Mucosa of gallbladder (tissue), 1 donor: ENCODE measurements at regions not wholly inside any gene's neighbourhood (a gene's known extent, or its start where the extent isn't known, plus 50 kb on each side); places are given as distances from the start of the nearest gene placed in this dataset.
A peak's percentile ranks its signal among the peaks of the same experiment; 100 is the strongest.
"Not testable (repeated sequence)": the region's sequence is repeated elsewhere in the genome, so short reads cannot be mapped to it uniquely, and the experiment has no call there.

Source experiments
- DNase-seq: peaks from one replicate; pipeline ENCODE4 v3.0.0-alpha.2; 2020; ENCODE audit warnings: low spot score
- donor health status: DM: no; HTN: no; CAD: no.

DNA sequence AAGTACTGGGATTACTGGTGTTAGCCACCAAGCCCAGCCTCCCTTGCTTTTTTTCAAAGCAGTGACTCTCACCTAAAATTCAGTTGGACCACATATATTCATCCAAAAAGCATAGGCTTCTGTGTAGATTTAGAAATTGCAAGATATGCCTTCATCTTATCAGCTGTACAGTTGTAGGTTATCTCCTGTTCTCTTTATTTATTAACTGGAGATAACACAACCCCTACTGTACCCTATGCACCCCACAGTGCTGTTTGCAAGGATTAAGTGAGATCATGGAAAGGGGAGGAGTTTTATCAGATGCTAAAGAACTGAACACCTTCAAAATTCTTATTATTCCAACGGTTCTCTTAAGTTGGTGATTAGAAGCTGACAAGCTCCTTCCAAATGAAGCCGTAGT lies 164.4 kb upstream of the JARID2 start:
- no peak for DNase-seq

DNA sequence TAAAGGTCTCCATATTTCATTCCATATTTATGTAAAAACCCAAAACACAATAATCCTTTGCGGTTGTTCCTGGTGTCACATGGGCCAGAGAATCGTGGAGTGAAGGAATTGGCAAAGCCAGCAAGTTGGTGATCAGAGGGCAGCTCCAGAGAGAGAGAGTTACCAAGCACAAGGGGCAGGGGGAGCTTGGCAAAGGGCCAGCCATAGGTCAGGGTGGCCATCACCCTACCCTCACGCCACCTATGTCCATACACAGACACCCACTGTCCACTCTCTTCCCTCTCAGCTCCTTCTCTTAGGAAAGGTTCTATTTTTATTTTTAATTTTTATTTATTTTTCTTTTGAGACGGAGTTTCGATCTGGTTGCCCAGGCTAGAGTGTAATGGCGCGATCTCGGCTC lies 163.2 kb upstream of the JARID2 start:
- DNase-seq: no peak

DNA sequence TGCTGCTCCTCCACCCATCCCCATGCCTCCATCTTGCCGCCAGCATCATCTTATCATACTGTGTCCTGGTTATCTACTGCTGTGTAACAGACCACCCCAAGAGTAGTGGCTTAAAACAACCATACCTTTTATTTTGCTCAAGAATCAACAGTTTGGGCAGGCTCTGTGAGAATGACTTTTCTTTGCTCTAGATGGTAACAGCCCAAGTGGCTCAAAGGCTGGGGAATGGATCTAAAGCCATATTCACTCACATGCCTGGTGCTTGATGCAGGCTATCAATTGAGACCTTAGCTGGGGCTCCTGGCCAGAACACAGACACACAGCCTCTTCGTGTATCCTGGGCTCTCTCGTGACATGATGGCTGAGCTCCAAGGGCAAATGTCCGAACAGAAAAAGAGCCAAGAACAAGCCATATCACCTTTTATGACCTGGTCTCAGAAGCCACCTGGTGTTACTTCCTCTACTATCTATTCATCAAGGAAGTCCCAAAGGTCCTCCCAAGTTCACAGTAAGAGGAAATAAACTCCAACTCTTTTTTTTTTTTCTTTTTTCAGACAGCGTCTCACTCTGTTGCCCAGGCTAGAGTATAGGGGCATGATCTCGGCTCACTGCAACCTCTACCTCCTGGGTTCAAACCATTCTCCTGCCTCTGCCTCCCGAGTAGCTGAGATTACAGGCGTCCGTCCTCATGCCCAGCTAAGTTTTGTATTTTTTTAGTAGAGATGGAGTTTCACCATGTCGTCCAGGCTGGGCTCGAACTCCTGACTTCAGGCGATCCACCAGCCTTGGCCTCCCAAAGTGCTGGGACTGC lies 159.3 kb upstream of the JARID2 start:
- peak; percentile 20 for DNase-seq

DNA sequence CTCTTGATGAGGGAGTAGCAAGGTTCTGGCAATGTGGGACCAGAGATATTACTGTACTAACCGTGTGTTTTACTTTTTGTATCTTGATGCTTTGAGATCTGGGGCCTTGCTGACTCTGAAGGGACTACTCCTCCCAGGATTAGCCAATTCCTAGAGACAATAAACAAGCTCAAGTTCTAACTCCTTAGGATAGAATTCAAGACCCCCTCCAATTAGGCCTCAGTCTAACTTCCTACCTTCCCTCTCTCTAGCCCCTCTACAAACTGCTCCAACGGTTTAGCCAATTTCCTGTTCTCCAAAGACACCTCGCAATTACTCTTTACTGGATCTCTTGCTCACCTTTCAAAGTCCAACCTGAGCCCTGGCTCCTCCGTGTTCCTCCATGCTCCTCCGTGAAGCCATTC lies 158.7 kb upstream of the JARID2 start:
- no peak for DNase-seq

DNA sequence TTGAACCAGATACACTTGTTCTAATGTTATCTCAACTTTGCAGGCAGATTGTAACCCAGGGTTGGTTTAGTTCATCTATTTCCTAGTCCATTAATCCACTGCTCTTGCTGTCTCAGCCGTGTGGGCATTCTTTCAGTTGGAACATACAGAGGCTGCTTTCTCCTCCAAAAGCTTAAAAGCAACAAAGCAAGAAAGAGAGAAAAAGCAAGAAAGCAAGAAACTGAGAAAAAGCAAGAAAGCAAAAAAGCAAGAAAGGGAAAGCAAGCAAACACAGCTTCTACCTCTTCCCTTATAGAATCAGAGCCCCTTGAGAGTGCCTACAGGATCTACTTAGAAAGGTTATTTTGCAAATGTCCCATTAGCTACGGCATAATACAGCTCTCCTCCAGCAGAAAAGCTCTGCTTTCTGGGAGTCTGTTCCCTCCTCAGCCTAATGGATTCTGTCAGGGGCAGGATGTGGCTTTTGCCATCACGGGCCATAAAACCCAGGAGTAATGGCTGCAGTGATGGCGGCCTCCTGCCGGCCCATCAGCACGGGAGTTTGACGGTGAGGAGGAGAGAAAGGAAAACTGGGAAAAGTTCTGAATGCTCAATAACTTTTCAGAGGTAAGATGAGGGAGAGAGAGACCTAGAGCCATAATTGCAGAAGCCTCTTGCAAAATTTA lies 156.8 kb upstream of the JARID2 start:
- no peak for DNase-seq

DNA sequence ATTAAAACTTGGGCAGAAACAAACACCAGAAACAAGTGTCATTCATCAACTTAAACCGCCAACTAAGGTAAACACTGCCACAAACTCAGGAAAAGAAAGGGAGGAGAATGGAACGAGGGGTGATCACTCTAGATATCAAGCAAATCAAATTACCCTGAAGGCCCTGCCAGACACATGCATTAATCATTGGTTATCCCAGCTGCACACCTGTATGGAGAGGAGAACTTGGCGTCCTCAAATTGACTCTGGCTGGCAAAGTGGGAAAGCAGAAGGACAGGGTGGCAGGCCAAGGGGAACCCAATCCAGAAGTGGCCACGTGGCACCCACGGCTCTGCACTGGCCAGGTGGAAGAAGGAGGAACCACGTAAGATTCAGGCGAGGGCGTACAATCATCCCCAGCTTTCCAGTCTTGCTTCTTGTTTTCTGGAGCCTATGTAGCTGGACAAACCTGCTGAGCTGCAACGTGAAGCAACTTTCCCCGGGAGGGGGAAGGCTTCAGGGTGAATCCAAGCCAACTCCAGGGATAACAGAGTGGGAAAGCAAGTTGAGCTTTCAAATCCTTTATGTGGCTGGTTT lies 156.2 kb upstream of the JARID2 start:
- no peak for DNase-seq

DNA sequence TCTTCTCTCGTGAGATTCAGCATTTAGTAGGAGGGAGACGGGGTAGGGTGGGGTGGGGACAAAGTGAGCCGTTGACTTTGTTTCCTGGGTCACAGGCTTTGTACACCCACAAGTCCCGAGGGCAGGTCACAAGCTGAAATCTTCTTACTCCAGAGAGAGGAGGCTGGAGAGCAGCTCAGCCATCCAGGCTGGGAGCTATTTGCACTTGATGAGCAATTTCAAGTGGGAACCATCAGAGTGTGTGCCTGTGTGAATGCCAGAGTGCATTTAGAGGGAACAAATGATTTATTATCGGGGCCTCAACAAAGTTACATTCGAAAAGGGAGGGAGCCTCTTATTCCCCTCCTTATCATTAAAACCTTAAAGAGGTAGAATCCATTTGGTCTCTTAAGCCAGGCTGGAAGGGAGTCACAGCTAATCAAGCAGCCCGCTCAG lies 155.7 kb upstream of the JARID2 start:
- no peak for DNase-seq

DNA sequence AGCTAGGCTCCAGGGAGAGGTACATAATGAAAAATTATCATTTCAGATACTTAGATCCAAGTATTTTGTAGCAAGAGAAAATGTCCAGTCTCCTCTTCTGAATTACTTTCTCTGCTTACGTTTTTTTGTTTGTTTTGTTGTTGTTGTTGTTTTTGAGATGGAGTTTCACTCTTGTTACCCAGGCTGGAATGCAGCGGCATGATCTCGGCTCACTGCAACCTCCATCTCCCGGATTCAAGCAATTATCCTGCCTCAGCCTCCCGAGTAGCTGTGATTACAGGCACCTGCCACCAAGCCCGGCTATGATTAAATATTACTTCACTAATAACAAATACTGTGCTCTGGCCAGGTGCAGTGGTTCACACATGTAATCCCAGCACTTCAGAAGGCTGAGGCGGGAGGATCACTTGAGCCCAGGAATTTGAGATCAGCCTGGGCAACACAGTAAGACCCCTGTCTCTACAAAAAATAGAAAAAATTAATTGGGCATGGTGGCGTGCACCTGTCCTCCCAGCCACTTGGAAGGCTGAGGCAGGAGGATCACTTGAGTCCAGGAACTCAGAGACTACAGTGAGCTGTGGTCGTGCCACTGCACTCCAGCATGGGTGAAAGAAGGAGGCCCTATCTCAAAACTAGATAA lies 155.0 kb upstream of the JARID2 start:
- no peak for DNase-seq

- no peak for DNase-seq
Measured at GRCh38 chr6:15096894-15097837, 148.7 kb upstream of the JARID2 start.

GRCh38 chr6:15101130-15101529 lies 144.7 kb upstream of the JARID2 start:
- DNase-seq: no peak

DNA sequence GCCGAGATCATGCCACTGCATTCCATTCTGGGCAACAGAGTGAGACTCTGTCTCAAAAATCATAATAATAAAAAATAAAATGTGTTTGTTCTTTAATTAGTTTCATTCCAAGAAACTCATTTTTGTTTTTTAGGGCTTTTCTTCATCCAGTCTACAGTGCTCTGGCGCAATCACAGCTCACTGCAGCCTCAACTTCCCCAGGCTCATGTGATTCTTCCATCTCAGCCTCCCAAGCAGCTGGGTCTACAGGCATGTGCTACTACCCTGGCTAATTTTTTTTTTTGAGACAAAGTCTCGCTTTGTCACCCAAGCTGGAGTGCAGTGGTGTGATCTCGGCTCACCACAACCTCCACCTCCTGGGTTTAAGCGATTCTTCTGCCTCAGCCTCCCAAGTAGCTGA lies 143.6 kb upstream of the JARID2 start:
- DNase-seq: no peak

DNA sequence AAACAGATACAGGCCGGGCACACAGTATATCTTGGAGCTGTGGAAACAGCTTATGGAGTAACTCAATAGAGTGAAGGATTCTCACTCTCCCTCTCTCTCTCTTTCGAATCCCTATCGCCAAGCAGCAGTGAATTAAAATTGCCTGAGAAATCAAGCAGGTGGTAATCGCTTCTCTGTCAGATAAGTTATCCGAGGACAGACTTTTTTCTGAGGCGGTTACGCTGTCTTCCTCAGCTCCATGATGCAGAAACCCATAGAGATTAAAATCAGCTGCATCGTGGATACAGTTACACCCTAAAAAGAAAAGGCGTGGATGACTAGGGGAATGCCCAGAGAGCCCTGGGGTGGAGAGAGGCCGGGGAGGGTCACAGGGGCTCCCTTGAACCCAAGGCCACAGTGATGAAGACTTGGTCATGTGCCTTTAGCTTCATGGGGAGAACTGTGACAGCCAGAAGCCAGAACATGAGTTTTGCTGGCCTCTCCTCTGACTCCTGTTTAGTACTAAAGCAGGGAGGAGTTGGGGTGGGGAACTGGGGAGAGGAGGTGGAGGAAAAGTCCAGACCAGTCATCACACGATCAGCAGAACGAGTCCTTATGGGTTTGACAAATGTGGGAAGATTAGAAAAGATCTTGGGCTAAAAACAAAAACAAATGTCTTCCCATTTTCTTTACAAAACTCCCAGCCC lies 138.8 kb upstream of the JARID2 start:
- no peak for DNase-seq

GRCh38 chr6:15107644-15108382 lies 138.1 kb upstream of the JARID2 start:
- DNase-seq: no peak

DNA sequence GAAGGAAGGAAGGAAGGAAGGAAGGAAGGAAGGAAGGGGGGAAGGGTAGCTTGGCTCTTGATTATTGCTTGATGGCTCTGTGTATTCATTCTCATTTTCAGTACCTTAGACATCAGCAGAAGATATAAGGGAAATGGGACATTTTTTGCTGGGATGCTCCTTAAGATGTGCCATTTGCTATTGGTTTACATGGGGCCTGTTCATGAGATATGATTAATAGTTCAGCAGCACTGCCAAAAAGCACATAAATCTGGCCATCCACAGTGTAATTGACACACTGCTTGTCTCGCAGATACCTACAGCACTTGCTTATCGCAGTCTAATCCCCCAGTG lies 137.5 kb upstream of the JARID2 start:
- no peak for DNase-seq

- no peak for DNase-seq
Measured at GRCh38 chr6:15109338-15110090, 136.4 kb upstream of the JARID2 start.

DNA sequence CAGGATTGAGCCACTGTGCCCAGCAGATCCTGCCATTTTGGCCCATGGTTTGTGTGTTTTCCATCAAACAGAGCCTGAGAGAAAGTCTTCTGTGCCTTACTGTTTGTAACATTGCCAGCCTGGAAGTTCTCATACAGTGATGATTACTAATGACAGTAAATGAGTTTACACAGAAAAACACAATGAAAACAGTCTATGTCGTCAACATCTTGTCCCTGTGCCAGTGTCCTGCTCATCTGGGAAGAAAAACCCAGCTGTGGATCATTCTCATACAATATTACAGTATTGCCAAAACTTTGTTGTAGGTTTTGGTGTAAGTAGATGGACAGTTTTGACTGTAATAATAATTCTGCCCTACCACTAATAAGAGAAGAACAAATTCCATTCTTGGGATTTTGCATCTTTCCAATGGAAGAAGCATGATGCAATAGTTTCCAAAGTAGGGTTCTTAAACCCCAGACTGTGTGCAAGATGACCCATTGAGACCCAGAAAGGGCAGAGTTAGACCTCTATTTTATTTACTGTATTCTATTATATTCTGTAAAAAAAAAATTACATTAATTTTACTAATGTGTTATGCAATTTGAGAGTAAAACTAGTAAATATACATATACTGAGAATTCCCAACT lies 135.0 kb upstream of the JARID2 start:
- no peak for DNase-seq

DNA sequence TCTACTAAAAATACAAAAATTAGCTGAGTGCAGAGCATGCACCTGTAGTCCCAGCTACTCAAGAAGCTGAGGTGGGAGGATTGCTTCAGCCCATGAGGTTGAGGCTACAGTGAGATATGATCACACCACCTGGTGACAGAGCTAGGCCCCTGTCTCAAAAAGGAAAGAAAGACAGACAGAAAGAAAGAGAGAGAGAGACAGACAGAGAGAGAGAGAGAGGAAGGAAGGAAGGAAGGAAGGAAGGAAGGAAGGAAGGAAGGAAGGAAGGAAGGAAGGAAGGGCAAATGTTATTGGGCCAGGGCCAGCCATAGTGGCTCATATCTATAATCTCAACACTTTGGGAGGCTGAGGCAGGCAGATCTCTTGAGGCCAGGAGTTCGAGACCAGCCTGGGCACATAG lies 134.3 kb upstream of the JARID2 start:
- DNase-seq: not testable (repeated sequence)

GRCh38 chr6:15113587-15113986 lies 132.3 kb upstream of the JARID2 start:
- no peak for DNase-seq

DNA sequence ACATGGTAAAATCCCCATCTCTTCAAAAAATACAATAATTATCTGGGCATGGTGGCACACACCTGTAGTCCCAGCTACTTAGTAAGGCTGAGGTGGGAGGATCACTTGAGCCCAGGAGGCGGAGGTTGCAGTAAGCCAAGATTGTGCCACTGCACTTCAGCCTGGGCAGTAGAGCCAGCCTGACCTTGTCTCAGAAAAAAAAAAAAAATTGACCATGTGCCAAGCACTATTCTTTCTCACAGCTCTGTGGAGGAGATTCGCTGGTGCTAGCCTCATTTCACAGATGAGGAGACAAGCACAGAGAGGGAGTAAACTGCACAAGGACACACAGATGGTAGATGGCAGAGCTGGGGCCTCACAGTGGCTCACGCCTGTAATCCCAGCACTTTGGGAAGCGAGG lies 131.8 kb upstream of the JARID2 start:
- no peak for DNase-seq
